HAP-1 (cell line): ENCODE measurements at regions not wholly inside any gene's neighbourhood (a gene's known extent, or its start where the extent isn't known, plus 50 kb on each side); places are given as distances from the start of the nearest gene placed in this dataset.

ENCODE experiments used
- DNase-seq, 2 experiments: peaks; one replicate each; pipeline ENCODE4 v3.0.0-alpha.2; 2016 to 2020; ENCODE audit warnings: low spot score in 2 of 2
- H3K27me3 ChIP-seq: fragments of 250-450 bp; sonication (Bioruptor Pico); 2 replicates; pipeline ENCODE4 v1.5.1; 2020; ENCODE audit warnings: low read depth, mild to moderate bottlenecking, moderate library complexity
- H3K36me3 ChIP-seq: fragments of 250-450 bp; sonication (Bioruptor Pico); replicated peaks from 2 replicates; pipeline ENCODE4 v1.5.1; 2020; ENCODE audit warnings: mild to moderate bottlenecking
- H3K4me1 ChIP-seq: fragments of 250-450 bp; sonication (Bioruptor Pico); 2 replicates; pipeline ENCODE4 v1.5.1; 2020; ENCODE audit warnings: mild to moderate bottlenecking
- H3K4me3 ChIP-seq: fragments of 250-450 bp; sonication (Bioruptor Pico); 2 replicates; pipeline ENCODE4 v1.5.1; 2020; ENCODE audit warnings: mild to moderate bottlenecking, moderate library complexity
- H3K9me3 ChIP-seq: fragments of 250-450 bp; sonication (Bioruptor Pico); 2 replicates; pipeline ENCODE4 v1.5.1; 2020; ENCODE audit warnings: mild to moderate bottlenecking, moderate library complexity
- in situ Hi-C: fragments of 300-500 bp; cut with MboI; formaldehyde crosslinking; loops from 3 replicates; pipeline ENCODE4 v1.14.3; 2020; ENCODE audit warnings: low sequenced_read_pairs, inconsistent platforms, mixed read lengths

DNA sequence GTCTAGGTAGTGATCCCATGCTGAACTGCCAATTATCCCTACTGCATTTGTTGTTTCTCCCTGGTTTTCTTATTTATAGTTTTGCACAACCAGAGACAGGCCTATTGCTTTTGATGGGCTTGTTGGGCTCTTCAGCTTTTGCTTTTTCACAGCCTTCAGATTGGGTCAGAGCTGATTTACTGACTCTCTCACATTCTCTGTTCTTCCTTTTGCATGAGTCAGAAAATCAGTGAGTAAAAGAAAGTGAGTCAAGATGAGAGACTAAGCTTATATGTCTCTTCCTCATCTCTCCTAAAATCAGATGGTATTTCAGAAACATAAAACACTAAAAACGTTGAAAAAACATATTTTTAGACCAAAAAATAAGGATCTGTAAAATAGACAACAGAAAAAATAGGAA, 1135.4 kb downstream of the XPNPEP1 start:
- H3K4me1 ChIP-seq, result no peaks in the 10 kb centered on the region
- H3K4me3 ChIP-seq, result no peak overlapping the region
- H3K36me3 ChIP-seq, result no peaks in the 10 kb centered on the region
- in situ Hi-C loops, result no loop called here
- DNase-seq, result no peak
- H3K27me3 ChIP-seq, result no peaks in the 10 kb centered on the region
- no peaks in the 10 kb centered on the region for H3K9me3 ChIP-seq

- Histone ChIP-seq H3K27me3 (no peaks in the 10 kb centered on the region), H3K9me3 (no peaks in the 10 kb centered on the region), H3K36me3 (no peaks in the 10 kb centered on the region), H3K4me3 (no peak overlapping the region), H3K4me1 (no peaks in the 10 kb centered on the region)
- DNase-seq, result no peak
- in situ Hi-C loops, result no loop called here
Measured at GRCh38 chr10:108785011-108785410, 1138.3 kb downstream of the XPNPEP1 start.

GRCh38 chr10:108784534-108784933, 1138.8 kb downstream of the XPNPEP1 start:
- Histone ChIP-seq H3K27me3 (no peaks in the 10 kb centered on the region), H3K9me3 (no peaks in the 10 kb centered on the region), H3K36me3 (no peaks in the 10 kb centered on the region), H3K4me1 (no peaks in the 10 kb centered on the region), H3K4me3 (no peak overlapping the region)
- in situ Hi-C loops, result no loop called here
- no peak for DNase-seq

- Histone ChIP-seq H3K4me3 (no peak overlapping the region), H3K27me3 (no peaks in the 10 kb centered on the region), H3K36me3 (no peaks in the 10 kb centered on the region), H3K9me3 (no peaks in the 10 kb centered on the region), H3K4me1 (no peaks in the 10 kb centered on the region)
- DNase-seq, result peak; percentile 34 to 59
- in situ Hi-C loops, result no loop called here
Measured at GRCh38 chr10:108783897-108784296, 1139.4 kb downstream of the XPNPEP1 start.

- in situ Hi-C loops, result no loop called here
- no peaks in the 10 kb centered on the region for H3K9me3 ChIP-seq
- no peaks in the 10 kb centered on the region for H3K4me1 ChIP-seq
- no peak overlapping the region for H3K4me3 ChIP-seq
- H3K36me3 ChIP-seq, result no peaks in the 10 kb centered on the region
- DNase-seq, result no peak
- H3K27me3 ChIP-seq, result no peaks in the 10 kb centered on the region
Measured at GRCh38 chr10:108782411-108782810, 1140.9 kb downstream of the XPNPEP1 start.

DNA sequence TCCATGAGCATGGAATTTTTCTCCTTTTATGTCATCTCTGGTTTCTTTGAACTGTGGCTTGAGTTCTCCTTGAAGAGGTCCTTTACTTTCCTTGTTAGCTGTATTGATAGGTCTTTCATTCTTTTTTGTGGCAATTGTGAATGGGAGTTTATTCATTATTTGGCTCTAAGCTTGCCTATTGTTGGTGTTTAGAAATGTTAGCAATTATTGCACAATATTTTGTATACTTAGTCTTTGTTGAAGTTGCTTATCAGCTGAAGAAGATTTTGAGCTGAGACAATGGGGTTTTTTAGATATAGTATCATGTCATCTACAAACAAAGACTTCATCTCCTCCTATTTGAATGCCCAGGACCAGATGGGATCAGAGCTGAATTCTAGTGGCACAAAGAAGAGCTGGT, 1143.8 kb downstream of the XPNPEP1 start:
- no peak for DNase-seq

GRCh38 chr10:108775911-108776475, 1147.3 kb downstream of the XPNPEP1 start:
- no peaks in the 10 kb centered on the region for H3K27me3 ChIP-seq
- in situ Hi-C loops, result no loop called here

More for the DNA sequence above, 1143.8 kb downstream of the XPNPEP1 start:
- Histone ChIP-seq H3K27me3 (no peaks in the 10 kb centered on the region), H3K9me3 (no peaks in the 10 kb centered on the region), H3K36me3 (no peaks in the 10 kb centered on the region), H3K4me3 (no peak overlapping the region), H3K4me1 (no peaks in the 10 kb centered on the region)
- in situ Hi-C loops, result no loop called here

GRCh38 chr10:108771106-108771505, 1152.2 kb downstream of the XPNPEP1 start:
- DNase-seq, result no peak
- Histone ChIP-seq H3K4me3 (no peak overlapping the region), H3K27me3 (no peaks in the 10 kb centered on the region), H3K36me3 (no peaks in the 10 kb centered on the region), H3K9me3 (no peaks in the 10 kb centered on the region), H3K4me1 (no peaks in the 10 kb centered on the region)
- in situ Hi-C loops, result no loop called here

More at GRCh38 chr10:108775911-108776475, 1147.3 kb downstream of the XPNPEP1 start:
- Histone ChIP-seq H3K36me3 (no peaks in the 10 kb centered on the region), H3K4me3 (no peak overlapping the region), H3K9me3 (no peaks in the 10 kb centered on the region), H3K4me1 (no peaks in the 10 kb centered on the region)
- DNase-seq, result no peak

- no peak for DNase-seq
- Histone ChIP-seq H3K4me3 (no peak overlapping the region), H3K9me3 (no peaks in the 10 kb centered on the region), H3K4me1 (no peaks in the 10 kb centered on the region), H3K27me3 (no peaks in the 10 kb centered on the region), H3K36me3 (no peaks in the 10 kb centered on the region)
- in situ Hi-C loops, result no loop called here
Measured at GRCh38 chr10:108765794-108766193, 1157.5 kb downstream of the XPNPEP1 start.

- no peak for DNase-seq
- Histone ChIP-seq H3K36me3 (no peaks in the 10 kb centered on the region), H3K4me3 (no peak overlapping the region), H3K4me1 (no peaks in the 10 kb centered on the region), H3K9me3 (no peaks in the 10 kb centered on the region), H3K27me3 (no peaks in the 10 kb centered on the region)
- in situ Hi-C loops, result no loop called here
Measured at GRCh38 chr10:108757946-108758345, 1165.4 kb downstream of the XPNPEP1 start.

DNA sequence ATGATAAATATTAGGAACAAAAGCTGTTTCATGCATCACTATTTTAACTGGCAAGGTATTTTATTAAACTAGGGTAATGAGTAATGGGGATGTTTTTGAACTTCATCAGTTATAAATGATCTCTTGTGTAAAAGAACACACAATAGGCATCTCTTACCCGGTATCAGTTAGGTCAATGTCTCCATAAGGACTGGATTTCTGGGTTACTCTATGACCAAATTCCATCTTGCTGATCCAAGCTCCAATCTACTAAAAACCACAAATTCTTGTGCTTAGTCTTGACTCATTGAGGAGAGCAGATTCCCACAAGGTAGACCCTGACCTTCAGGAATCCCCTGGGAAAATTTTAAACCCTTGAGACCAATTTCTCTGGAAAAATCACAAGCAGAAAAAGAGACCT, 1167.7 kb downstream of the XPNPEP1 start:
- in situ Hi-C loops, result no loop called here
- H3K9me3 ChIP-seq, result no peaks in the 10 kb centered on the region
- H3K4me3 ChIP-seq, result no peak overlapping the region
- H3K36me3 ChIP-seq, result no peaks in the 10 kb centered on the region
- no peaks in the 10 kb centered on the region for H3K4me1 ChIP-seq
- DNase-seq, result no peak
- no peaks in the 10 kb centered on the region for H3K27me3 ChIP-seq

GRCh38 chr10:108753326-108753725, 1170.0 kb downstream of the XPNPEP1 start:
- Histone ChIP-seq H3K27me3 (no peaks in the 10 kb centered on the region), H3K9me3 (no peaks in the 10 kb centered on the region)

DNA sequence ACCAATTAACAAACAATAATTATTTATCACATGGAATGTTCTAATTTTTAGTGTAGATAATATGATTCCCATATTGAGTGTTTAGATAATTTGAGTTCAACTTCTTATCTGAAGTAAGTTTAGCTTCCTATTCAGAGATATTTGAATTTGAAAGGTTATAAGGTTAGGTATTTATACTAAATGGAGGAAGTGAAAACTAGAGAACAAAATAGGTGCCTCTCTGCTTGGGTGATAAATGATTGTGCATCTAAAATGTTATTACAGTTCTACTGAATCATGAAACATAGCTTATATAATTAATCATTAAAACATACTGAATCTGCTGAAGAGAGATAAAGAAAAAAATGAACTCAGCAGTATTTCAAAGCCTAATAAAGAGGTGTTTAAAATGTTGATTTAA, 1174.3 kb downstream of the XPNPEP1 start:
- H3K9me3 ChIP-seq, result no peaks in the 10 kb centered on the region
- no peaks in the 10 kb centered on the region for H3K27me3 ChIP-seq
- H3K4me3 ChIP-seq, result no peak overlapping the region
- DNase-seq, result no peak
- H3K4me1 ChIP-seq, result no peaks in the 10 kb centered on the region
- in situ Hi-C loops, result no loop called here
- H3K36me3 ChIP-seq, result no peaks in the 10 kb centered on the region

More at GRCh38 chr10:108753326-108753725, 1170.0 kb downstream of the XPNPEP1 start:
- Histone ChIP-seq H3K4me1 (no peaks in the 10 kb centered on the region), H3K4me3 (no peak overlapping the region), H3K36me3 (no peaks in the 10 kb centered on the region)
- in situ Hi-C loops, result no loop called here
- no peak for DNase-seq

DNA sequence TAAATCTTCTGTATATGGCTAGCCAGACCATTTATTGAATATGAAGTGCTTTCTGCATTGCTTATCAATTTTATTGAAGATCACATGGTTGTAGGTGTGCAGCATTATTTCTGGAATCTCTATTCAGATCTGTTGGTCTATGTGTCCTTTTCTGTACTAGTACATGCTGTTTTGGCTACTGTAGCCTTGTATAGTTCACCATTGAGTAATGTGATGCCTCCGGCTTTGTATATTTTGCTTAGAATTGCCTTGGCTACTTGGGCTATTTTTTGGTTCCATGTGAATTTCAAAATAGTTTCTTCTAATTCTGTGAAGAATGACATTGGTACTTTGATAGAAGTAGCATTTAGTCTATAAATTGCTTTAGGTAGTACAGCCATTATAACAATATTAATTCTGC, 1187.2 kb downstream of the XPNPEP1 start:
- in situ Hi-C loops, result no loop called here

GRCh38 chr10:108735380-108735779, 1187.9 kb downstream of the XPNPEP1 start:
- Histone ChIP-seq H3K4me1 (no peaks in the 10 kb centered on the region), H3K27me3 (no peaks in the 10 kb centered on the region), H3K36me3 (no peaks in the 10 kb centered on the region), H3K4me3 (no peak overlapping the region), H3K9me3 (no peaks in the 10 kb centered on the region)
- in situ Hi-C loops, result no loop called here
- DNase-seq, result no peak

More for the DNA sequence above, 1187.2 kb downstream of the XPNPEP1 start:
- DNase-seq, result no peak
- Histone ChIP-seq H3K27me3 (no peaks in the 10 kb centered on the region), H3K4me1 (no peaks in the 10 kb centered on the region), H3K4me3 (no peak overlapping the region), H3K36me3 (no peaks in the 10 kb centered on the region), H3K9me3 (no peaks in the 10 kb centered on the region)
